ENCODE measurements at regions not wholly inside any gene's neighbourhood (a gene's known extent, or its start where the extent isn't known, plus 50 kb on each side); places are given as distances from the start of the nearest gene placed in this dataset.
"Not testable (repeated sequence)": the region's sequence is repeated elsewhere in the genome, so short reads cannot be mapped to it uniquely, and the experiment has no call there.

DNA sequence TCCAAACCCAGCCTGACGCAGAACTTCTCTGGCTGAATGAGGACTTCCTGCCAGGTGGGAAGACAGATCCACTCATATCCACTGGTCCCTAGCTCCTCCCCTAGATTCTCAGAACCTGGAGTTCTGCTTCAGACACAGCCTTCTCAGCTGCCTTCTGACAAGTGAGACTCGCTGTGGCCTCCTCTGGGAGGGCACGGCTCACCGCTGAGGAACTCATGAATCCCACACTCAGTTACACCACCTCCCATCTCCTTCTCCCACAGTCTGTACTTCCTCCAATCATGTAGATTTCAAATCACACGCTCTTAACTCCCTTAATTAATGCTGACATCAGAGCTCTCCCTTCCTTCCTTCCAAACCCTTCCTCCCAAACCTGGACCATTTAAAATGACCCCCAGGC is 86.4 kb upstream of the TMEM45B start:
- no peak for DNase-seq (ENCODE audit: low spot score)

DNA sequence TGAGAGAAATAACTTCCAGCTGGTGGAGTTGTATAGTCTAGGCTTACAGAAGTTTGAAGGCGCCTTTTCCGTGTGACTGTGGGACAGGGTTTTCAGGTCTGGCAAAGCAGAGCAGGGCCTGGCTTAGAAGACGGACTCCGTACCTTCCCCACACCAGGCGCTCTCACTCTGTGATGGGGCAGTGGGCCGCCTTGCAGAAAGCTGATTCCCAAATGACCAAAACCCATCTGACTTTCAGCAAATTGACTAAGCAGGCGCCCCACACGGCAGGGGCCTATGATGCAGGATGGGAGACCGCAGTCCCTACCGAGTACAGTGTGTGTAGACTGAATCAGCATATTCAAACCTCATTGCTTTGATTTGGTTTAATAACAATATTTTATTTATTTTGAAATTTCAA is 85.8 kb upstream of the TMEM45B start:
- DNase-seq (ENCODE audit: low spot score): no peak

DNA sequence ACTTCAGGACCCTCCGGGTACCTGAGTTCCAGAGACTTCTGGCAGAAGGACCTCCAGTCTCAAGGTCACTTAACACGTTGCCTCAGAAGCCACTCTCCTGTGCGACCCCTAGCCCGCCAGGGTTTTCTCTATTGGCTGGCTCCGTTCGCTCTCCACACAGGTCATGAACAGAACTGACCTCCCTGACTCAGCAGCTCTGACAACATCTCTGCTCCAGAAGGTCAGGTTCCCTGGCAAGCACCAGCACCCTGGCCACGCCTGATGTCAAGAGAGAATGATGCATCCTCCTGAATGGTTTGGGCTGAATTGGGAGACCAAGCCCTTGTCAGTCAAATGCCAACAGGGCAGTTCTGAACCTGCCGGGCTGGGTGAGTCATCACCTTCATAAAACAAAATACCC is 84.3 kb upstream of the TMEM45B start:
- no peak for DNase-seq (ENCODE audit: low spot score)

- DNase-seq (ENCODE audit: low spot score): no peak
These were observed 82.7 kb upstream of the TMEM45B start for GRCh38 chr11:129732941-129733340.

- no peak for DNase-seq (ENCODE audit: low spot score)
These were observed 82.3 kb upstream of the TMEM45B start for GRCh38 chr11:129733384-129733783.

DNA sequence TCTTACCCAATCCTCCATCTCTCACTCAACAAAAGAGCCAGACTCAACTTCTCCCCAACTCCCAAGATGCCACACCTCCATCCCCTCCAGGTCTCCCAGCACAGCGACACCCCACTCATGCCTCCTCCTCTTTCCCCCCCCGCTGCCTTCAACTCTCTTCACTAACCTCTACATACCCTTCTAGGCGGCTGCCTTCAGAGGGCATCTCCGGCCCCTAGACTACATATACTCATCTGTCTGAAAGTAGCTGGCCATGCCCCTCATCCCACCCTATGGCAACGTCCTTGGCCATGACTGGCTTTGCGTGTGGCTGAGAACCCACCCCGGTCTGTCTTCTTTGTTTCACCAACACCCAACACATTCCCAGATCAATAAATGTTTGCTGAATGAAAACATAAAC is 81.7 kb upstream of the TMEM45B start:
- no peak for DNase-seq (ENCODE audit: low spot score)

DNA sequence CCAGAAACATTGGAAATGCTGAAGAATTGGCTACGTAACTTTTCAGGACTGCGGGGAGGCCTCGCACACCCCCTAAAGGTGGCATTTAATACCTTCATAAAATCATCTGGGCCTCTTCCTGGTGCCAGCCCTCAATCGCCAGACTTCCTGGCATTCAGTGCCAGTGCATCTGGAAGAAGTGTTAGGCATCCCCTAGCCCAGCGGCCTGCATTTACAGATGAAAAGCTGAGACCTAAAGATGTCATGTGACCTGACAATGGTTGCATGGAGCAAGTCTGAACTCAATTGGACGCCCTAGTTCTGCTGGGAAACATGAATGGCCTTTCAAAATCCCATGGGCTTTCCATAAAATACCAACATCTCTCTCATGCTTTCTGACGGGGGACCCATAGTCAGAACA is 81.0 kb upstream of the TMEM45B start:
- no peak for DNase-seq (ENCODE audit: low spot score)

GRCh38 chr11:129737831-129738230 is 77.8 kb upstream of the TMEM45B start:
- no peak for DNase-seq (ENCODE audit: low spot score)

GRCh38 chr11:129738242-129738641 is 77.4 kb upstream of the TMEM45B start:
- DNase-seq (ENCODE audit: low spot score): no peak

- DNase-seq (ENCODE audit: low spot score): no peak
These were observed 76.3 kb upstream of the TMEM45B start for GRCh38 chr11:129739339-129739738.

DNA sequence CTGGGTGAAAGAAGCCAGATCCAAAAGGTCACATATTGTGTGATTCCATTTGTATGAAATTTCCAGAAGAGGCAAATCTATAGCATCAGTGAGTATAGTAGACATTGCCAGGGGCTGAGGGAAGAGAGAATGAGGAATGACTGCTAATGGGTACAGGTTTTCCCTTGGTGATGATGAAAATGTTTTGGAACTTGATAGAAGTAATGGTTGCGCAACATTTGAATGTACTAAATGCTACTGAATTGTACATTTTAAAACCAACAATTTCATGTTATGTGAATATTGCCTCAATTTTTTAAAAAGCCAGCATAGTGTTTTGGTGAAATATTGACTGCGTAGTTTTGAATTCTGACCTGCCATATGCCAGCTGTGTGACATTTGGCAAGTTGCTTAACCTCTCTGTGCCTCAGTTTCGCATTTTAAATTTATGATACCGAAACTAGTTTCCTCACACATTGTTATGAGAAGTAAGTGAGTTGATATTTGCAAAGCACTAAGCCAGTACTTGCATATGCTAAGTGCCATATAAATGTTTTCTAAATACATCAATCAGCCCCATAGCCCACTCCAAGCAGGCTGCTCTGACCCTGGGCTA is 75.4 kb upstream of the TMEM45B start:
- DNase-seq (ENCODE audit: low spot score): no peak

GRCh38 chr11:129743112-129743815 is 72.4 kb upstream of the TMEM45B start:
- no peak for DNase-seq (ENCODE audit: low spot score)

DNA sequence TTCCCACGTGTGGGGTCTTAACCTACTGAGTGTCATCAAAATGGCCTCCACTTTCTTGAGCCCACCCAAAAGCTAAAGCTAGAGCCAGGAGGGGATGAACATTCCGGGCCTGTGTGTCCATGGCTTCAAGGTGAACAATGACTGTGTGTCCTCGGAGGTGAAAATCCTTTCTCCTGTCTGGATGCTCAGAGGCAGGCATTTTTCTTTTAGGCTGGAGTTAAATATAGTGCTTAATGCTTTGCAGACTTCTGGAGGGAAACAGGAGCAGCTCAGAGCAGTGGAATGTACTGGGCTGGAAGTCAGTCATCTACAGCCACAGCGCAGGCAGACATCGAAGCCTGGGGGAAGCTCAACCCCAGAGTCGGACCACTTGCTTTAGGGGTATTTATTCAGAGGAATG is 68.6 kb upstream of the TMEM45B start:
- DNase-seq (ENCODE audit: low spot score): no peak

- DNase-seq (ENCODE audit: low spot score): no peak
These were observed 66.5 kb upstream of the TMEM45B start for GRCh38 chr11:129749141-129749540.

GRCh38 chr11:129750343-129751292 is 65.0 kb upstream of the TMEM45B start:
- peak; percentile 77 for DNase-seq (ENCODE audit: low spot score)

DNA sequence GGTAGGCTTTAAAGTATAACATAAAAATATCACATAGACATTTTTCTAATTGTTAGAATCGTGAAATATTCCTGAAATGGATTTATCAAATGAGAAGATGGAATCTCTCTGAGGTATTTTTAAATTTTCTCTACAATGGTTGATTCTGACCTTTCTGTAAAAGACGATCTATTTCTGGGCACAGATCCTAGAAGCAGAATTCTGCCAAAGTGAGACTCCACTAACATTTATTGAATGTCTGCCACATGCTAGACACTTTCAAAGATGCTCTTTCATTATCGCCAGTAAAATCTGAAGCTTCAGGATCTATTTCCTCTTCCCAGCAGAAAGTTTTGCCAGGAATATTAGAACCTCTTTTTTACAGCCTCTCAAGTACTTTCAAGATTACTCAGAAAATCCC is 64.1 kb upstream of the TMEM45B start:
- no peak for DNase-seq (ENCODE audit: low spot score)

GRCh38 chr11:129763569-129763968 is 52.1 kb upstream of the TMEM45B start:
- not testable (repeated sequence) for DNase-seq (ENCODE audit: low spot score)

DNA sequence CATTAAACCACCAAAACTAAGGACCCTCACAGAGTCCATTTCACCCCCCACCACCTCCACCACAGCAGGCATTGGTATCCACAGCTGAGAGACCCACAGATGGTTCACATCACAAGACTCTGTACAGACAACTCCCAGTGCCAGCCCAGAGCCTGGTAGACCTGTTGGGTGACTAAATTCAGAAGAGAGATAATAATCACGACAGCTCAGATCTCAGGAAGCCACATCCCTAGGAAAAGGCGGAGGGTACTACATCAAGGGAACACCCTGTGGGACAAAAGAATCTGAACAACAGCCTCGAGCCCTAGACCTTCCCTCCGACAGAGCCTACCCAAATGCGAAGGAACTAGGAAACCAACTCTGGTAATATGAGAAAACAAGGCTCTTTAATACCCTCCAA is 51.4 kb upstream of the TMEM45B start:
- not testable (repeated sequence) for DNase-seq (ENCODE audit: low spot score)

All from hematopoietic multipotent progenitor cell treated with erythropoietin and hydrocortisone succinate and interleukin-3 and kit ligand, for 15 days (in vitro differentiated cells).